ENCODE measurements at regions not wholly inside any gene's neighbourhood (a gene's known extent, or its start where the extent isn't known, plus 50 kb on each side); places are given as distances from the start of the nearest gene placed in this dataset.

DNA sequence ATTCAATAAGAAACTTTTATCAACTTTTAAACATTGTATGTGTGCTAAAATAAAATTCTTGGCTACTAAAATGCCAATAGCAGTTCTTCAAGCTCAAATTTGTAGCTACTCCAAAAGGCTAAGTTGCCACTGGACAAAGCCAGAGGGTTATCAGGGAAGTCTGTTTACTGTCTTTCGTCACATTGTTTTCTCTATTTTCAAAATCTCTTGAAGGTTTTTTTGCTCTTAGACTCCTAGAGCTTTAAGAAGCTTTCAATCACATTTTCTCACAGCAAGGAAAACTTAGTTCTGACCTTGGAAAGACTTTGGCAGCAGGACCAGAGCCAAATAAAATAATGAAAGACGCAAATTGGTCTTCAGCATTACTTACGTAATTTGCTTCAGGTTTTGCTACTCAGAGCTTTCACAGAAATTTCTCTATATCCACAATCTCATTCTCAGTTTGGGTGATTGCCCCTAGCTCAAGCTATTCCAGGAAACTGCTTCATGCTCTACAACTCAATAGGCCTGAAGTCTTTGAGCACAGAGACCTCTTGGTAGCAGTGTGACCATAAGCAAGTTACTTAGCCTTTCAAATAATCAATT lies 257.7 kb downstream of the GABRG2 start:
- no peak for DNase-seq

DNA sequence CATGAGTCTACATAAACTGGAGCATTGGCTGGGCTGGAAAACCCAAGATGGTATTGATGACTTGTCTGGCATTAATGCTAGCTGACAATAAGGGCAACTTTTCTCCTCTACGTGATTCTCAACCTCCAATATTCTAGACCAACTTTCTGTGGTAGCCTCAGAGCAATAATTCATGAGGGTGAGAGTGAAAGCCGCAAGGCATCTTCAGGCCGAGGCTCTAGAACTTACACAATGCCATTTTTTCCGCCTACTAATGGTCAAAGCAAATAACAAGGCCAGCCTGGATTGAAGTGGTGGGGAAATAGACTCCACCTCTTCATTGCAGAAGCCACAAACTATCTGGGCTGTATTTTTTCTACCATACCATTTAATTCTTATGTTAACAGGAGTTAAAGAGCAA lies 267.4 kb downstream of the GABRG2 start:
- no peak for DNase-seq

DNA sequence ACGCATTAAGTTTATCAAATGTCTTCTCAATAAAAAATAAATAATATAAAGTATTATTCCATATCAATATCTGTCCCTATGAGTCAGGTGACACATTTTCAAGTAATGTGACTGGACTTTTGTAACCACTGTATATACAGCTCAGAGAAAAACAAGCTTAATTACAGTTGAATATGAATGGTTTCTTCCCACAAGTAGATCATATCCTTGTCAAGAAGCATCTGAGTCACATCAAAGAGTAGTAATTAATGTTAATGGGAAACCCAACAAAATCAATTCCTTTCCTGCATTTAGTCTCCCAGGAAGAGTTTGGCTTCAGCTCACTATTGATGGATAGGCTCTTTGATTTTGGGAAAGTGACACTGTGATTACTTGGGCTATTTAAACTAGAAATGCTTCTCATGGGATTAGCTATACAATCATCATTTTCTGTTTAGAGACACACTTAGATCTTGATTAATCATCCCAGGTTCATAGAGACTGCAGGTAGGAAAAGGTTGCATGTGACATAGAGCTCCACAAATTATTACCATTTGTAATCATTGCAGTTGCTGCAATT lies 292.9 kb downstream of the GABRG2 start:
- no peak for DNase-seq

- DNase-seq = no peak
Observed at GRCh38 chr5:162372256-162372655, 304.7 kb downstream of the GABRG2 start.

GRCh38 chr5:162377895-162378294 lies 310.3 kb downstream of the GABRG2 start:
- no peak for DNase-seq

DNA sequence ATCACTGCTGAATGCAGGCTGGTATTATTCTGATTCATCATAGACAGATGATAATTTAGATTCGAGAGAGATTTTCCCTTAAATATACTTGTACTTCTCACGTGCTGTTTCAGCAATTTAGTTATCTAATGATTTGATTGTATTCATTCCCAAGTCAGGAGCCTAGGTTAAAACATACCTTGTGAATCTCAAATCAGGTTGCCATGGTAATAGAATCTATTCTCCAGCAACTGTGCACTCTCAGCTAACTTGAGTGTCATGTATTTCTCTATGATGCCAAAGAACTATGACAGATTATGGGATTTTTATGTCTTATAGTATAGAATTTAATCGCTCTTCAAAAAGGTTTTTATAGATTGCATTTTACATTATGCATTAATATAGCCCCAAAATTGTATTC lies 315.3 kb downstream of the GABRG2 start:
- no peak for DNase-seq

GRCh38 chr5:162384225-162384624 lies 316.7 kb downstream of the GABRG2 start:
- no peak for DNase-seq

DNA sequence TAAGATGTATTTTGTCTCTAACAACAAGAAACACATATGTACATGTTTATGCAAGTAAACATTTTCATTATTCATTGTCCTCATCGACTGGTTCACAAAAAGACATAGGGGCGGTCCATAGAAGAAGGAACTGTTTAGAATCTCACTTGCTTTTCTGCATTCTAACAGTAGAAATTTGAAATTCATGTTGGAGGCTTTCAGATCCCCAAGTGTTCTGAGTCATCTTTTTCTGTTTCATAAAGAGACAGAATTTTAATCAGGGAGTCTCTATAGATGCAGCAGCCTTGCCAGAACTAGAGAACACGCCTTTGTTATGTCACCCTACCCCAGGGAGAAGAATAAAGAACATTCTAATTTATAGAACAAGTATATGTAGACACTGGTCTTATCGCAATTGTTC lies 324.3 kb downstream of the GABRG2 start:
- DNase-seq = no peak

DNA sequence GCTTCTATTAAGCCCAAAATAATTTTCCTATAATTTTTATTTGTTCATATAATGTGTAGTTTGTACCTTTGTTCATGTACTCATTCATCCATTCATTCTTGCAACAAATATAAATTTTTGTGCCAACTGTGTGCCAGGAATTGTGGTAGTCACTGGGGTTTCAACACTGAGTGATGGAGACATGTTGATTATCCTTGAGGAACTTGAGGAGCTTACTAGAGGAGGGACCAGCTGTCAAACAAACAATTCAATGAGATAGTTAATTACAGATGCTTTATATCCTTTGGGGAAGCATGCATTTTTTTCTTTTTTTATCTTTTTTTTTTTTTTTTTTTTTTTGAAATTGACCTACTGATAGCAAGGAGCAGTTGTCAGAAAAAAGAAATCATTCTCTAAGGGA lies 324.8 kb downstream of the GABRG2 start:
- DNase-seq = no peak

DNA sequence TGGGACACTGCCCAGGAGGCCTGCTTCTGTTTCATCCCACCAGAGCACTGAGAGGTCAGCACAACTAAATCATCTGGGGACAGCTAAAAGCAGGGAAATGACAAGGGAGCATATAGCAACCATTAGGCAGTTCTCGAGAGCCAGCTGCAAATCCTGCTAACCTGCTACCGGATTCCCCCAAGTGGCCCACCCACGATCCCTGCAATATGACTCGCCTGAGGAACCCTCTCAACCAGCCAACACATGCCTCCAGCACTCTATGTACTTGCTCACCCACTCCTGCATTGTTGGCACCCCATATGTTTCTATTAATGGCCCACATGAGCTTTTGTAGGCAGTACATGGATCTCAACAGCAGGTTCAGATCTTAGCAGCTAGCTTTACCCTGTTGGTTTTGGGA lies 326.0 kb downstream of the GABRG2 start:
- no peak for DNase-seq

DNA sequence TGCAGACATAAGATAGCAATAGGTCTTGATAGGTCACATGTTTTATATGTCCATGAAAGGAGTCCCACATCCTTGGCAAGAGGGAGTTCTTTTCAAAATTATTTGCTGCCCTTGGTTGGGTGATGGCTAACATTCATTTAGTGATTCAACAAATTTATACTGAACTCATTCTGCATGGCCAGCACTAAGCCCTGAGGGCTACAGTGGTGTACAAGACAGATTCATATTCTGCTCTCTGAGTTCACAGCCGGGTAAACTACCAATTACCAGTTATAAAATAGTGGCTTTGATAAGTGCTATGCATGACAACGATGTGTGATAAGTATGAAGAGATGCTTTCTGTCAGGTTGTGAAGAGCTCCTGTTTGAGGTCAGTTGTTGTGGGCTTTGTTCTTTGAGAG lies 340.0 kb downstream of the GABRG2 start:
- DNase-seq = no peak

GRCh38 chr5:162410365-162410764 lies 342.8 kb downstream of the GABRG2 start:
- DNase-seq = no peak

GRCh38 chr5:162429142-162429541 lies 361.6 kb downstream of the GABRG2 start:
- no peak for DNase-seq

DNA sequence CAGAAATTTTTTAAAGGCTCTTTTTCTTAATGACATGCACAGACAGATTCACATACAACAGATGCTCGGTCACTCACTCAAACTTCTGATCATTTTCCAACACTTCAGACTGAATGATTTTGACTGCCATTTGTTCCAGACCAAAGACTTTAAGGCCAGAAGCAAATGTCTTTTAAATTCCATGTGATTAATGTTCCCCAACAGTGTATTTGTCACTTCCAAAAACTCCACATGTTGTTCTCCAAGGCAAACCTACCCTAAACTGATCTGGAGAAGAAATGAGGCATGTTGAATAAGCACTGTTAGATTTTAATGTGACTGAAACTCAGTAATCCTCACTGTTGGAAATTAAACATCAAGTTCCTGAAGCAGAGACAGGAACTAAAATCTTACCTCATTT lies 366.7 kb downstream of the GABRG2 start:
- no peak for DNase-seq

DNA sequence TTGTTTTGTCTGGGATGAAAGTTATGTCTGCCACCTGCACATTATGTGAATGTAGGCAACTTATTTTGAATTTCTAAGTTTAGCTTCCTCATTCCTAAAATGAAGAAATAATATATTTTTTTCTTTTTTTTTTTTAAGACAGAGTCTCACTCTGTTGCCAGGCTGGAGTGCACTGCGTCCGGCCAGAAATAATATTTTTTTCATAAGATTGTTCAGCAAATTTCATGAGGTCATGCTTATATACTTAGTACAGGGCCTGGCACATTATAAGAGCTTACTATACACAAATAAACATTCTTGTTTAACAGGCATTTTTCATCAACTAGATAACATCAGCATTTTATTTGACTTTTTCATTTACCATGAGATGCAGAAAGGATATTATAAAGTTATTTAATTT lies 368.5 kb downstream of the GABRG2 start:
- DNase-seq = no peak

DNA sequence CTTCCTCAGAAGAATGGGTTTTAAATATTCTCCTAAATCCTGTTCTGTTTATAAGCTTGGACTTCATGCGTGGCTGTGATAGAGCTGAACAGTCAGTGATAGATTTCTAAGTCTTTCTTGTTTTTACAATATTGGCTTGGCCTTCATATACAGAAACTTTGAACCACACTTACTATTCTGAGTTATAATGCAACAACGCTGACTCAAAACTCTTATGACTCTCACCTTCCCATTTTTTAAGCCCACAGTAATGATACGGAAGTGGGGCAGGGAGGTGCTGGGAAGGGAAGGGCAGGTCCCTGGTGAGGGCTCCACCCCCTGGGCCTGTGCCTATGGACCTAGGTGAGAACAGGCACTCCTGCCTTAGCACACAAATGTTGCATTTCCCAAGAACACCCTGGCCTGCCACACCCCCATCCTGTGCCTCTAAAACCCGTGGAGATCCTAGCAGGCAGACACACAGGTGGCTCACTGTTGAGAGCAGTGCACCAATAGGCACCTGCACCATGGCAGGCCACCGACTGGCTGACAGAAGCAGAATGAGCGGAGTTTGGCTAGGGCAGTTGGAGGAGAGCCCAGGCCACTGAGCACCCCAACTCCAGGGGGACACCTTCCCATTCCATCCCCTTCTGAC lies 376.7 kb downstream of the GABRG2 start:
- no peak for DNase-seq

- no peak for DNase-seq
Observed at GRCh38 chr5:162456086-162456485, 388.5 kb downstream of the GABRG2 start.

DNA sequence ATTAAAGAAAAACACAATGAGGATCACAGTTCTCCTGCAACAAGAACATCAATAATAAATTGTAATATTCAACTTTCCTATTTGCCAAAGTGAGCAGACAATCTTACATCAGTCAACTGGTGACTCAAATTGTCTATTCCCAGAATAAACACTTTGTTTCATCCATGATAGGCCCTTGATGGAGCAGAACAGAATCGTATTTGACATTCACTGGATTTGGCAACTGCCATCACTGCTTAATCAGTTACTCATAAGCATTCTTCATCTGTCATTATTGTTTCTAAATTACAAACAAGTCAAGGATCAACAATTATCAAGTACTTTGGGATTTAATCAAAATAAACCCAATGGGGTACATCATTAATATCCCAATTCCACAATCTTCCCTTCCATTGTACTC lies 398.4 kb downstream of the GABRG2 start:
- DNase-seq = no peak

DNA sequence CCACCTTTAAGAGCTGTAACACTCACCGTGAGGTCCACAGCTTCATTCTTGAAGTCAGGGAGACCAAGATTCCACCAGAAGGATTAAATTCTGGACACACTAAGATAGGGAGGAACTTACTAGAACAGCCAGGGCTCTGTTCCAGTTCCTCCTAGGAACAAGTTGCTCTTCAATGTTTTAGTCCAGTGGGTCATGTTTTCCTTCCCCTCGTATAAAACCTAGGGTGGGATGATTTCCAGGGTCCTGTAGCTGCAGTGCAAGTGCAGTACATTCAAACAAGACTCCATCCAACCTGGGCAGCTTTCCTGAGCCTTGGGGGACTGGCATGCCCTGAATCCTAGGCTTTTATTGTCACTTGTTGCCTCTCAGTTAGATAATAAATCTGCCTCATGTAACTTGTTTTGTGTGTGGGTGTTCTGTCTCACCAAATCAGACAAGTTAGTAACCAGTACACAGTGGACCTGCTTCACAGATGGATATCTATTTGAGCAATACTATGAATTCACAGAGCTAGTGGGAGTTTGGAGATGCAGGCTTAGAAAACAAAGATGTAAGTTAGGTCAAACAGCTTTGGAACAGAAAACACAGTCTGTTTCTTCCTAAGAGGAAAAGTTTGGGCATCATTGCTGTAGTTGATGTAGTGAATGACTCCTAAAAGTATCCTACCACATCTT lies 405.6 kb downstream of the GABRG2 start:
- no peak for DNase-seq

GRCh38 chr5:162474239-162474638 lies 406.7 kb downstream of the GABRG2 start:
- DNase-seq = no peak

GRCh38 chr5:162484095-162484494 lies 416.5 kb downstream of the GABRG2 start:
- no peak for DNase-seq

DNA sequence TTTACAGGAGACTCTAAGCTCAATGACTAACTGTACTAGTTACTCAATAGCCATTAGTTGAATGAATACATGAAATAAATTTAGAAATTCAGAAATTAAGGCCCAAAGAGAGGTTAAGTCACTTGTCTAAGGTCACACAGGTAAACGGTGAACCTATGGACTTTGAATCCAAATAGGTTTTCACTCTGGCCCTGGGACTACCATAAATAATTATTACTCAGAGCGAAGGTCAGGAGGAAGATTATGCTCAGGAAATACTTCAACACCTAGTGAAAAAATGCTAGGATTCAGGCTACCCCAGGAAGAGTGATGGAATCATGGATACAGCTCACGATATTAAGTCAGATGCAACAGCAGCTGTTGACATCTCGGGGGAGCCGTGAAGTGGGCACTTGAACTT lies 417.4 kb downstream of the GABRG2 start:
- DNase-seq = no peak

GRCh38 chr5:162485666-162486292 lies 418.2 kb downstream of the GABRG2 start:
- DNase-seq = no peak

All from activated T-cell treated with anti-CD3 and anti-CD28 coated beads, Interleukin-2, amount 50 U/mL, for 48 hours (primary cell).